NAMALWA (cell line): ENCODE measurements at regions not wholly inside any gene's neighbourhood (a gene's known extent, or its start where the extent isn't known, plus 50 kb on each side); places are given as distances from the start of the nearest gene placed in this dataset.

Source experiments
- DNase-seq: peaks from one replicate; pipeline ENCODE4 v3.0.0-alpha.2; 2015; ENCODE audit warnings: low spot score

GRCh38 chr2:150542692-150543091 is 55.2 kb upstream of the RND3 start:
- DNase-seq: no peak

GRCh38 chr2:150542172-150542571 is 54.7 kb upstream of the RND3 start:
- no peak for DNase-seq

- DNase-seq: no peak
Observed at GRCh38 chr2:150538651-150539201, 51.3 kb upstream of the RND3 start.
